Tibial artery (tissue), 4 donors: ENCODE measurements at regions not wholly inside any gene's neighbourhood (a gene's known extent, or its start where the extent isn't known, plus 50 kb on each side); places are given as distances from the start of the nearest gene placed in this dataset.

ENCODE experiments used
- DNase-seq, 2 donors: peaks; one replicate each; pipeline ENCODE4 v3.0.0-alpha.2; 2019
- H3K27ac ChIP-seq, 2 donors: fragments of 200-600 bp; sonication (generic) in 1 of 2; 1 replicate in 1 of 2; 2 replicates in 1 of 2; pipeline ENCODE4 v1.5.1; 2018 to 2019; ENCODE audit warnings: mild to moderate bottlenecking in 1 of 2
- H3K27me3 ChIP-seq, 2 donors: fragments of 200-600 bp; sonication (generic) in 1 of 2; one replicate each; pipeline versions ENCODE4 v1.5.1 to v1.6.0; 2016 to 2019
- H3K36me3 ChIP-seq, 3 donors: fragments of 200-600 bp; sonication (generic) in 2 of 3; one replicate each; pipeline ENCODE4 v1.5.1; 2016 to 2019; ENCODE audit warnings: mild to moderate bottlenecking in 2 of 3
- H3K4me1 ChIP-seq, 4 donors: fragments of 200-600 bp; sonication (generic) in 2 of 4; 1 replicate in 3 of 4; 2 replicates in 1 of 4; pipeline ENCODE4 v1.5.1; 2016 to 2019
- H3K4me3 ChIP-seq, 2 donors: fragments of 200-600 bp; sonication (generic) in 1 of 2; 1 replicate in 1 of 2; 2 replicates in 1 of 2; pipeline ENCODE4 v1.5.1; 2018 to 2019; ENCODE audit warnings: mild to moderate bottlenecking in 2 of 2
- H3K9me3 ChIP-seq, 3 donors: fragments of 200-600 bp; sonication (generic) in 1 of 3; one replicate each; pipeline ENCODE4 v1.5.1; 2016 to 2019
- CTCF ChIP-seq, 2 experiments: fragments of 200-600 bp in 1 of 2; fragments of 450-650 bp in 1 of 2; IDR thresholded peaks; one replicate each; pipeline ENCODE4 v1.5.1; 2017 to 2019; ENCODE audit warnings: antibody characterized with exemption in 2 of 2, mild to moderate bottlenecking in 1 of 2, moderate library complexity in 1 of 2
- intact Hi-C: fragments of 100-400 bp; cut with DNase I; formaldehyde crosslinking; loops from one replicate; pipeline ENCODE4 v1.15.0; 2023; ENCODE audit warnings: low total_unique reads

GRCh38 chr12:68478516-68479260 lies 132.0 kb upstream of the RAP1B start:
- Histone ChIP-seq H3K4me1 (peaks cover 0 to 46% (median 8%) of the 10 kb centered on the region in 4 donors), H3K36me3 (no peaks in the 10 kb centered on the region), H3K27ac (peak overlapping the region; percentile 78 to 82), H3K27me3 (no peaks in the 10 kb centered on the region), H3K9me3 (no peaks in the 10 kb centered on the region), H3K4me3 (no peak overlapping the region)
- DNase-seq = no peak
- no peak for TF ChIP-seq CTCF (IDR thresholded peaks at IDR 0.05)
- intact Hi-C loops = no loop called here

- H3K27me3 ChIP-seq = no peaks in the 10 kb centered on the region
- no peak for DNase-seq
- no peaks in the 10 kb centered on the region for H3K36me3 ChIP-seq
These were observed 131.3 kb upstream of the RAP1B start for GRCh38 chr12:68479261-68479895.

GRCh38 chr12:68479896-68480291 lies 130.8 kb upstream of the RAP1B start:
- H3K4me1 ChIP-seq = peaks cover 0 to 46% (median 8%) of the 10 kb centered on the region in 4 donors
- DNase-seq = no peak
- peak overlapping the region; percentile 78 to 82 for H3K27ac ChIP-seq
- TF ChIP-seq CTCF (IDR thresholded peaks at IDR 0.05) = no peak
- no peaks in the 10 kb centered on the region for H3K36me3 ChIP-seq
- H3K27me3 ChIP-seq = no peaks in the 10 kb centered on the region
- H3K9me3 ChIP-seq = no peaks in the 10 kb centered on the region
- H3K4me3 ChIP-seq = no peak overlapping the region
- intact Hi-C loops = no loop called here

More at GRCh38 chr12:68479261-68479895, 131.3 kb upstream of the RAP1B start:
- H3K4me3 ChIP-seq = no peak overlapping the region
- intact Hi-C loops = no loop called here
- no peak for TF ChIP-seq CTCF (IDR thresholded peaks at IDR 0.05)
- H3K9me3 ChIP-seq = no peaks in the 10 kb centered on the region
- peaks cover 0 to 46% (median 8%) of the 10 kb centered on the region in 4 donors for H3K4me1 ChIP-seq
- peak overlapping the region; percentile 78 to 82 for H3K27ac ChIP-seq

GRCh38 chr12:68480526-68480925 lies 130.2 kb upstream of the RAP1B start:
- Histone ChIP-seq H3K4me1 (peaks cover 0 to 46% (median 8%) of the 10 kb centered on the region in 4 donors), H3K4me3 (no peak overlapping the region), H3K9me3 (no peaks in the 10 kb centered on the region), H3K27ac (peak overlapping the region; percentile 78 to 82), H3K27me3 (no peaks in the 10 kb centered on the region), H3K36me3 (no peaks in the 10 kb centered on the region)
- intact Hi-C loops = no loop called here
- TF ChIP-seq CTCF (IDR thresholded peaks at IDR 0.05) = no peak
- DNase-seq = no peak

- Histone ChIP-seq H3K9me3 (no peaks in the 10 kb centered on the region), H3K4me1 (peaks cover 0 to 46% (median 8%) of the 10 kb centered on the region in 4 donors), H3K27me3 (no peaks in the 10 kb centered on the region), H3K4me3 (no peak overlapping the region), H3K36me3 (no peaks in the 10 kb centered on the region), H3K27ac (peak overlapping the region; percentile 78 to 82)
- no peak for DNase-seq
- no peak for TF ChIP-seq CTCF (IDR thresholded peaks at IDR 0.05)
- intact Hi-C loops = no loop called here
These were observed 129.3 kb upstream of the RAP1B start for GRCh38 chr12:68481181-68481941.
